SW 1271 (cell line): ENCODE measurements at regions not wholly inside any gene's neighbourhood (a gene's known extent, or its start where the extent isn't known, plus 50 kb on each side); places are given as distances from the start of the nearest gene placed in this dataset.

Experiments used
- DNase-seq, 2 experiments: peaks; one replicate each; lab custom pipeline; 2025; lab: John Stamatoyannopoulos, UW

DNA sequence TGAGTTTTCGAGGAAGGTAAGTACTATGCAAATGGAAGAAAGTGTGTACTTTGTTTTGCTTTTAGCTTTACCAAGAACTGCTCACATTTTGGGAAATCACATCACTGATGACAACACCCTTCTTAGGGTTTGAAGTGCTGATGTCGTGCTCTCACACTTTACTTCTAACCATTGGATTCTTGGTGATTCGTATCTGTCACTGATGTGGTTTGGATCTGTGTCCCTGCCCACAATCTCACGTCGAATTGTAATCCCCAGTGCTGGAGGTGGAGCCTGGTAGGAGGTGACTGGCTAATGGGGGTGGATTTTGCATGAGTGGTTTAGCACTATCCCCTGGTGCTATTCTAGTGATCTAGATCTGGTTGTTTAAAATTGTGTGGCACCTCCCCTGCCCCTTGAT lies 75.4 kb upstream of the RGMA start:
- no peak for DNase-seq

DNA sequence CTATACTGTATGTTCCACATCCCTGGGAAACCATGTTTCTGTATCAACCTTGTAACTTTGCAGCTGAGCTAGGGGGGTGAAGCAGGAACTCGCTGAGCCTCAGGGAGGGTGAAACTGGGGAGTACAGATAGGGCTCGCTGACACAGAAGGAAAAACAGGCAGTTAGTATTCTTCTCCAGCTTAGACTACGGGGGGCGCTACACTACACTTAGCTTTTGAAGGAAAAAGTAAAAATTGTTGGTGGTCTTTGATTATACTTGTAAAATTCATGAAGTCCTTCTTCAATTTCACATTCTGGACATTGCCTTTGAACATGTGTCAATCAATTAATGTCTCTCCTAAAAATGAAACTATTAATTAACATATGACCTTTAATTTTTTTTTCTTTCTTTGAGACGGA lies 73.5 kb upstream of the RGMA start:
- DNase-seq = no peak

- DNase-seq = no peak
Measured at GRCh38 chr15:93159930-93160329, 70.9 kb upstream of the RGMA start.

DNA sequence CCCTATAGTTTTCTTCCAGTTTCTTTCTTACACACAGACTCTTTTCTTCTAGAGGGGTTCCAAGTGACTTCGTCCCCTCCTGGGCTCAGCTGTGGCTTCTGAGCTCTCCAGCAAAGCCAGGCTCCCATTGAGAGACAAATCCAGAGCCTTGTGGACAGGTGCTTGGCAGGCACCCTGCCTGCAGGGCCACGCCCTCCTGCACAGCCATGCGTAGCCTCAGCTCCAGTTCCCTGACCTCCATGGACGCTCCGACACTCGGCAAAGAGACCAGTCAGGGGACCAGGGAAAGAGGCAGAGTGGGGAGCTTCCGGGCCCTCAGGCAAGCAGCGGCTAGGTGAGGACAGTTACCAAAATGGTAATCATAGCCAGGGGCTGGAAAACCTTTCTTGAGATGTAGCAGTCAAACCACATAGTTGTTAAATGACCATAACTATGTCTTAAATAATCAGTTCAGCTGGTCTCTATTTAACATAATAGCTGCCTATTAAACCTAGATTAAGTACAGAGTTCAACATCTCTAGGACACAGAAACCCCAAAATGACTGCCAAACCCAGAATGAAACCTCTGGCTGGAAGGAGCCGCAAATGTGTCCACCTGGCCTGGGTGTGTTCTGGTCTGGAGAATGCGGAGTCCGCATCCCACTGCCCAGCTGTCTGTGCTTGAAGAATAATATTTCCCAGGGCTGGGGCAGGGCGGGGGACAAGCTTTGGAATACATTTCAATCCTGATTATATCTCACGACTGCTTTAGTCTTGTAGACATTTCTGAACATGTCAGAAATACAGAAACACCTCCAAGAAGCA lies 69.3 kb upstream of the RGMA start:
- DNase-seq = no peak

DNA sequence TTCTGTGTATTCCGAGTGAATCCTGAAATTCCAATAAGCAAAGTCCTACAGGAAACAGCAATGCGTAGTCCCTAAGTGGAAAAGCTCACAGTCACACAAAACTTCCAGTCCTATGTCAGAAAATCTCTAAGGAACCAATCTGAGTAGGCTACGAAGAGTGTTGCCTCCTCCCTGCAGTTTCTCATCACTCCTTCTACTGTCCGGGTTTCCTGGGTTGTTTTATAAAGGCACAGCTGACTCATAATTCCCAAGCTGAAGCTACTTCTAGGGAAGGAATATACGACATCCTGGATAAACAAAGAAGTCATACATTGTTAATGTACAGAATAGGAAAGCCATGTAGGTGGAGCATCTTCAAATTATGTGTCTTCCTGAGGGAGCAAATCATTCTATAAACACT lies 65.7 kb upstream of the RGMA start:
- no peak for DNase-seq

- no peak for DNase-seq
Measured at GRCh38 chr15:93152951-93153350, 63.9 kb upstream of the RGMA start.

DNA sequence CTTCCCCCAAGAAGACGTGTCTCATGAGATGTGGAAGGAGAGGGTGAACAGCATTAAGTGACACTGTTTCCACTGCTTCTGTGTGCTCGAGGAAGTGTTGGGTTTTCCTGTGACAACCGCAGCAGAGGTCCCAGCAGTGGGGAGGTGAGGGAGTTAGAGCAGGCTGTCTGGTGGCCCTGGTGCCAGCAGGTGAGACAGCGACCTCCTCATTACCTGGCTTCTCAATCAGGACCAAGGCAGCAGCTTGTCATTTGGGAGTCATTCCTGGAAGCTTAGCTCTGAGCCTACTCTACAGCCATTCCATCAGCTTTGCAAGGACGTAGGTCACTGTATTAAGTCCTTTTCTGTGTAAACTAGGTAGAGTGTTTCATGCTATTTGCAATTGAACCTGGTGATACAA lies 63.3 kb upstream of the RGMA start:
- no peak for DNase-seq

GRCh38 chr15:93150910-93151881 lies 62.2 kb upstream of the RGMA start:
- no peak for DNase-seq

DNA sequence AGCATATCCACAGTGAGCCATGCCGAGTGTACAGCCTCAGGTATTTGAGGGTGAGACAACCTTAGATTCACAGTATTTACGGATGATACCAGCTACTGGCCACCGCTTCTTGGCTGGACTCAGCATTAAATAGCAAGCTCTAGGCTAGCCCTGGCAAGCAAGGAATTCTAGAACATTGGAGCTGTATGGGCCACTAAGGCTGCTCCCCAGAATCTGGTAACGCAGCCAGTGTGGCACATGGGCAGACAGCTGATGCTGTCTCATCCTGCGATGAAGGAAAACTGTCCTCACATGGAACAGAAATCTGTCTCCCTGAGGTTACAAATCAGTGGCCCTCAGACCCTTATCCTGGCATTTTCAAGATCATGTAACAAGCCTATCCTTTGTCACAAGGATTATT lies 57.6 kb upstream of the RGMA start:
- DNase-seq = no peak

GRCh38 chr15:93146196-93146595 lies 57.2 kb upstream of the RGMA start:
- no peak for DNase-seq

- DNase-seq = no peak
Measured at GRCh38 chr15:93144463-93145236, 55.6 kb upstream of the RGMA start.

- DNase-seq = no peak
Measured at GRCh38 chr15:93143186-93143585, 54.2 kb upstream of the RGMA start.

DNA sequence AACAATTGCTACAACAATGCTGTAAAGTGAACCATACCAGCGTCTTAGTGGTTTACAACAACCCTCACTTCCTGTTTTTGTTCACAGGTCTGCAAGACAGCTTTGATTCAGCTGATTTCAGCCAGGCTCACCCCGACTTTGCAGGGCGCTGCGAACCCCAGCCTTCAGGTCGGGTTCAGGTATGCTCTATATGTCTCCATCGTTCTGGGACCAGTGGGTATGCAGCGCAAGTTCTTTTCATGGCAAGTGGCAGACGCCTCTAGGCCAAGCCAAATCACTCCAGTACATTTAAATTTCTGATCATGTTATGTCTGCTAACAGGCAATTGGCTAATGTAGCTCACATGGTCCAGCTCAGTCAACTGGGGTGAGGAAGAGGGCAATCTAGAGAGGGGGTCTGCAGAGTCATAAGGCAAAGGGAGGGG lies 52.4 kb upstream of the RGMA start:
- no peak for DNase-seq

DNA sequence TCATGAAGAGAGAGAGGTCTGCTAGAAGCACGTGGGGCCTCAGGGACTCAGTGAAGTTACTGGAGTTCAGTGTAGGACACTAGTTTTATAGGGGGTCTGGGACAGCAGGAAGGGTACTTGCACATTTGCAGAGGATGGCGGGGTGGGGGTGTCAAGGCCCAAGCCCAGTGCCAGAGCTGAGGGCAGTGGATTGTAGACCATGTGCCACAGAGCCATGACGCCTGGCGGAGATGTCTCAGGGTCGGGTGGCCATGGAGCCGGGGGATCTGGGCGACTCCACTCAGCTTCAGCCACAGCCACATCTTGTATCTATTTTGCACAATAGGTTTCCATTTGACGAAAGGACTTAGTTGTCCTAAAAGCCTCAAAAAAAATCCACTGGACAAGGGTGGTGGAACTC lies 50.4 kb upstream of the RGMA start:
- DNase-seq = no peak

GRCh38 chr15:93138681-93139250 lies 49.8 kb upstream of the RGMA start:
- DNase-seq = no peak
